HFFc6 (cell line): ENCODE measurements at regions not wholly inside any gene's neighbourhood (a gene's known extent, or its start where the extent isn't known, plus 50 kb on each side); places are given as distances from the start of the nearest gene placed in this dataset.

Experiments used
- DNase-seq: peaks from one replicate; pipeline ENCODE4 v3.0.0-alpha.2; 2018
- H3K27ac Mint-ChIP-seq: 2 replicates; pipeline ENCODE4 v1.8.0; 2020; ENCODE audit warnings: mild to moderate bottlenecking, mixed read lengths
- H3K27me3 Mint-ChIP-seq: 2 replicates; pipeline ENCODE4 v1.8.0; 2021; ENCODE audit warnings: mild to moderate bottlenecking, moderate library complexity, mixed read lengths; ENCODE audit not compliant: insufficient read depth
- H3K36me3 Mint-ChIP-seq: 2 replicates; pipeline ENCODE4 v1.8.0; 2021; ENCODE audit warnings: low read depth, mixed read lengths
- H3K4me1 Mint-ChIP-seq: 2 replicates; pipeline ENCODE4 v1.8.0; 2020; ENCODE audit warnings: low read depth, mixed read lengths
- H3K4me3 Mint-ChIP-seq: 2 replicates; pipeline ENCODE4 v1.8.0; 2020; ENCODE audit warnings: mild to moderate bottlenecking, moderate library complexity, mixed read lengths
- H3K9me3 Mint-ChIP-seq: 2 replicates; pipeline ENCODE4 v1.8.0; 2020; ENCODE audit warnings: mild to moderate bottlenecking, mixed read lengths
- CTCF ChIP-seq: fragments of 200-600 bp; sonication (generic); IDR thresholded peaks from 2 replicates; pipeline ENCODE4 v1.5.0; 2021; ENCODE audit warnings: antibody characterized with exemption, mild to moderate bottlenecking

DNA sequence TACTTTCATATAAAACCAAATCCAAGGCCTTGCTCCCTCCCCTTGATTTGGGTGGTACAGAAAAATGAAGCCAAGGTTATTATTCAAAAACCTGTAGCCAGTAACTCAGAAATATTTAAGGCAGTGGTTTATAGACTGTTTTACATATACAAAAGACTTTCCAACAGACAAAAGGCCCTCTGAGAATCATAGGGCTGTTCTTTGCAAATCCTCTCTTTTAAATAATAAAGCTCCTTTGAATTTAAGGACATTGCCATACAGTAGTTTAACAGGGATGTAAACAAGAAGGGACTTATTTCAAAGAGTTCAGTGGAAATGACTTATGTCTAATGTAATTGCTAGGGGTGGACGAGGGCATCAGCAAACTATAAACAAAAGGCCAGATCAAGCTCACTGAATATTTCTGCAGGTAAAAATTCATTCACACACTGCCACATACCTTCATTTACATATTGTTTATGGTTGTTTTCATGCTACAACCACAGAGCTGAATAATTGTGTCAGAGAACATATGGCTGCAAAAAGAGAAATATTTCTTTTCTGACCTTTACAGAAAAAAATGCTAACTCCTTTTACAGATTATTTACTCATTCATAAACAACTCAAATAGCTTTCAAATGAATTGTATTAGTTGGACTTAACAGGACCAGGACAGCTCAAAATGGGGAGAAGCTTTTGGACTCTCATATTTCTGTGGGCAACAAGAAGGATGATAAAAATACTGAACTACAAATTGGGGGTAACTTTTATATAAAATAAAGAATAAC lies 665.6 kb downstream of the SLITRK1 start:
- Mint-ChIP-seq H3K4me1 (peaks cover 88% of the 10 kb centered on the region), H3K27me3 (no peaks in the 10 kb centered on the region), H3K36me3 (peaks cover 44% of the 10 kb centered on the region), H3K4me3 (peak overlapping the region; percentile 27; the same call in 1 of the 2 replicates), H3K9me3 (peaks cover 33% of the 10 kb centered on the region), H3K27ac (peak overlapping the region; percentile 80)
- TF ChIP-seq CTCF = no peak
- peak; percentile 19 for DNase-seq

- Mint-ChIP-seq H3K36me3 (peaks cover 47% of the 10 kb centered on the region), H3K27ac (peak overlapping the region; percentile 80), H3K27me3 (no peaks in the 10 kb centered on the region), H3K4me1 (peaks cover 87% of the 10 kb centered on the region), H3K9me3 (peaks cover 39% of the 10 kb centered on the region), H3K4me3 (peak overlapping the region; percentile 36)
- TF ChIP-seq CTCF = no peak
- DNase-seq = peak; percentile 71
These were observed 666.6 kb downstream of the SLITRK1 start for GRCh38 chr13:83215627-83216026.

GRCh38 chr13:83214452-83214851 lies 667.8 kb downstream of the SLITRK1 start:
- no peak for TF ChIP-seq CTCF
- Mint-ChIP-seq H3K27ac (peak overlapping the region; percentile 80), H3K27me3 (no peaks in the 10 kb centered on the region), H3K4me1 (peaks cover 86% of the 10 kb centered on the region), H3K36me3 (peaks cover 52% of the 10 kb centered on the region), H3K4me3 (peak overlapping the region; percentile 18; the same call in 1 of the 2 replicates), H3K9me3 (peaks cover 49% of the 10 kb centered on the region)
- no peak for DNase-seq

GRCh38 chr13:83211301-83211700 lies 671.0 kb downstream of the SLITRK1 start:
- peak; percentile 76 for DNase-seq
- peaks cover 58% of the 10 kb centered on the region for H3K9me3 Mint-ChIP-seq
- H3K27me3 Mint-ChIP-seq = no peaks in the 10 kb centered on the region
- peak overlapping the region; percentile 26; the same call in 1 of the 2 replicates for H3K4me3 Mint-ChIP-seq
- H3K4me1 Mint-ChIP-seq = peaks cover 61% of the 10 kb centered on the region
- TF ChIP-seq CTCF = no peak
- peak overlapping the region; percentile 69 for H3K27ac Mint-ChIP-seq
- peaks cover 62% of the 10 kb centered on the region for H3K36me3 Mint-ChIP-seq

- H3K27ac Mint-ChIP-seq = no peak overlapping the region
- peaks cover 9% of the 10 kb centered on the region for H3K4me1 Mint-ChIP-seq
- no peak for DNase-seq
- no peak overlapping the region for H3K4me3 Mint-ChIP-seq
- H3K27me3 Mint-ChIP-seq = no peaks in the 10 kb centered on the region
- H3K36me3 Mint-ChIP-seq = peaks cover 43% of the 10 kb centered on the region
- H3K9me3 Mint-ChIP-seq = peaks cover 24% of the 10 kb centered on the region
- no peak for TF ChIP-seq CTCF
These were observed 677.4 kb downstream of the SLITRK1 start for GRCh38 chr13:83204886-83205285.
